IMR-90 (cell line): ENCODE measurements at regions not wholly inside any gene's neighbourhood (a gene's known extent, or its start where the extent isn't known, plus 50 kb on each side); places are given as distances from the start of the nearest gene placed in this dataset.

Experiments used
- ATAC-seq: fragments of 200-7000 bp; cut with Tn5 transposase; 2 replicates; pipeline ENCODE4 v1.9.1; 2020; ENCODE audit warnings: low read depth, mild to moderate bottlenecking, moderate library complexity
- BruUV-seq: library from RNA; stranded (reverse); fragments of 400-500 nt; replicated peaks from 2 replicates; lab custom pipeline; 2021; lab: Mats Ljungman, UMichigan
- CTCF ChIA-PET: fragments of 300-600 bp; formaldehyde crosslinking; extraction: SDS; loops from one replicate; lab custom pipeline; 2021; ENCODE audit warnings: antibody characterized with exemption; lab: Yijun Ruan, JAX
- POLR2A ChIA-PET: fragments of 300-600 bp; sonication (Branson Sonifier 250); formaldehyde crosslinking; loops from one replicate; lab custom pipeline; 2022; ENCODE audit warnings: antibody characterized with exemption; ENCODE audit not compliant: unreplicated experiment; lab: Charles Lee
- DNase-seq: peaks from one replicate; pipeline ENCODE4 v3.0.0; 2013
- H2AFZ ChIP-seq: replicated peaks from 2 replicates; pipeline ENCODE3; 2013; ENCODE audit warnings: low read length, mild to moderate bottlenecking; ENCODE audit not compliant: poor library complexity
- H2AK5ac ChIP-seq: 2 replicates; pipeline ENCODE4 v1.6.1; 2013; ENCODE audit warnings: low read depth, low read length, inconsistent platforms
- H2AK9ac ChIP-seq: replicated peaks from 2 replicates; pipeline ENCODE3; 2013; ENCODE audit warnings: mild to moderate bottlenecking, low read depth, low read length, moderate library complexity; ENCODE audit not compliant: poor library complexity
- H2BK120ac ChIP-seq: 2 replicates; pipeline ENCODE4 v1.6.1; 2013; ENCODE audit warnings: low read depth, low read length, inconsistent platforms
- H2BK15ac ChIP-seq: 3 replicates; pipeline ENCODE4 v1.6.1; 2013; ENCODE audit warnings: low read depth, low read length, inconsistent platforms
- H2BK20ac ChIP-seq: 2 replicates; pipeline ENCODE4 v1.6.1; 2013; ENCODE audit warnings: low read depth, mild to moderate bottlenecking, inconsistent platforms, low read length, moderate library complexity
- H2BK5ac ChIP-seq: 2 replicates; pipeline ENCODE4 v1.6.1; 2013; ENCODE audit warnings: mild to moderate bottlenecking, low read depth, low read length, inconsistent platforms; ENCODE audit not compliant: poor library complexity, severe bottlenecking
- H3K14ac ChIP-seq: replicated peaks from 2 replicates; pipeline ENCODE4 v1.6.1; 2013; ENCODE audit warnings: low read depth, low read length, inconsistent platforms
- H3K18ac ChIP-seq: 2 replicates; pipeline ENCODE4 v1.6.1; 2013; ENCODE audit warnings: low read depth, low read length, control low read depth
- H3K23ac ChIP-seq: 2 replicates; pipeline ENCODE4 v1.6.1; 2013; ENCODE audit warnings: low read depth, low read length, inconsistent platforms
- H3K27ac ChIP-seq: 2 replicates; pipeline ENCODE4 v1.5.1; 2013; ENCODE audit warnings: mild to moderate bottlenecking, control low read depth, low read length; ENCODE audit not compliant: insufficient read depth
- H3K27me3 ChIP-seq: 2 replicates; pipeline ENCODE4 v1.6.1; 2013; ENCODE audit warnings: low read length; ENCODE audit not compliant: control insufficient read depth, insufficient read depth
- H3K36me3 ChIP-seq: 2 replicates; pipeline ENCODE4 v1.6.1; 2013; ENCODE audit warnings: low read length, mixed read lengths; ENCODE audit not compliant: control insufficient read depth, insufficient read depth
- H3K4ac ChIP-seq: 2 replicates; pipeline ENCODE4 v1.6.1; 2013; ENCODE audit warnings: low read depth, low read length, inconsistent platforms
- H3K4me1 ChIP-seq: 2 replicates; pipeline ENCODE4 v1.6.1; 2013; ENCODE audit warnings: low read length, mixed read lengths; ENCODE audit not compliant: control insufficient read depth, insufficient read depth
- H3K4me2 ChIP-seq: 2 replicates; pipeline ENCODE4 v1.6.1; 2013; ENCODE audit warnings: low read depth, mild to moderate bottlenecking, control low read depth, low read length, moderate library complexity
- H3K4me3 ChIP-seq: 2 replicates; pipeline ENCODE4 v1.5.1; 2013; ENCODE audit warnings: low read depth, mild to moderate bottlenecking, control low read depth, low read length, moderate library complexity; ENCODE audit not compliant: insufficient read depth
- H3K56ac ChIP-seq: 2 replicates; pipeline ENCODE4 v1.6.1; 2013; ENCODE audit warnings: low read length, inconsistent platforms; ENCODE audit not compliant: insufficient read depth; ENCODE audit errors: extremely low read depth
- H3K79me1 ChIP-seq, 2 experiments: 2 replicates each; pipeline ENCODE4 v1.6.1; 2013; ENCODE audit warnings: low read length in 2 of 2, inconsistent platforms in 1 of 2, low read depth in 1 of 2
- H3K9ac ChIP-seq: 2 replicates; pipeline ENCODE4 v1.6.1; 2013; ENCODE audit warnings: low read depth, low read length, control low read depth
- H3K9me1 ChIP-seq: 2 replicates; pipeline ENCODE4 v1.6.1; 2013; ENCODE audit warnings: low read length, inconsistent platforms; ENCODE audit not compliant: insufficient read depth
- H3K9me3 ChIP-seq: 2 replicates; pipeline ENCODE4 v1.6.1; 2013; ENCODE audit warnings: low read length; ENCODE audit not compliant: control insufficient read depth, insufficient read depth
- H4K20me1 ChIP-seq: 2 replicates; pipeline ENCODE4 v1.6.1; 2013; ENCODE audit warnings: low read length, inconsistent platforms; ENCODE audit not compliant: insufficient read depth
- H4K5ac ChIP-seq: 2 replicates; pipeline ENCODE4 v1.6.1; 2013; ENCODE audit warnings: mild to moderate bottlenecking, low read depth, low read length, control low read depth
- H4K8ac ChIP-seq, 2 experiments: 2 replicates each; pipeline ENCODE4 v1.6.1; 2013; ENCODE audit warnings: low read depth in 2 of 2, low read length in 2 of 2, control low read depth in 1 of 2, inconsistent platforms in 1 of 2
- H4K91ac ChIP-seq: 2 replicates; pipeline ENCODE4 v1.6.1; 2013; ENCODE audit warnings: low read depth, low read length, inconsistent platforms; ENCODE audit not compliant: insufficient read depth
- ELK1 ChIP-seq: fragments of 150-350 bp; IDR thresholded peaks from 2 replicates; pipeline ENCODE4 v1.6.1; 2016; ENCODE audit warnings: low read depth, mild to moderate bottlenecking, low read length, moderate library complexity, borderline replicate concordance
- MXI1 ChIP-seq: IDR thresholded peaks from 2 replicates; pipeline ENCODE4 v1.6.1; 2012; ENCODE audit warnings: low read depth, mild to moderate bottlenecking, low read length, moderate library complexity, borderline replicate concordance
- POLR2A ChIP-seq: IDR thresholded peaks from 2 replicates; pipeline ENCODE4 v1.6.1; 2012; ENCODE audit warnings: mild to moderate bottlenecking, low read depth, low read length
- RAD21 ChIP-seq: IDR thresholded peaks from 2 replicates; pipeline ENCODE4 v1.6.1; 2012; ENCODE audit warnings: low read length, improper control_type of control experiment
- RCOR1 ChIP-seq: IDR thresholded peaks from 2 replicates; pipeline ENCODE4 v1.6.1; 2012; ENCODE audit warnings: mild to moderate bottlenecking, low read length, improper control_type of control experiment; ENCODE audit not compliant: insufficient replicate concordance
- RFX5 ChIP-seq: IDR thresholded peaks from 2 replicates; pipeline ENCODE4 v1.8.0; 2012; ENCODE audit warnings: low read depth, mild to moderate bottlenecking, low read length, moderate library complexity
- SMC3 ChIP-seq: fragments of 150-350 bp; IDR thresholded peaks from 2 replicates; pipeline ENCODE4 v1.6.1; 2016; ENCODE audit warnings: low read depth, mild to moderate bottlenecking, antibody characterized with exemption, low read length, moderate library complexity
- WGBS, 2 experiments: methylation state at CpG; one replicate each; pipeline versions ENCODE4 v1.1.5 to v1.1.7; 2013; ENCODE audit warnings: missing lambda C conversion rate in 2 of 2; ENCODE audit not compliant: insufficient read length in 1 of 2; ENCODE audit errors: extremely low coverage in 2 of 2; 5-methylcytosine and 5-hydroxymethylcytosine counted together
- dilution Hi-C: fragments of 300-500 bp; cut with HindIII; formaldehyde crosslinking; loops from one replicate; pipeline ENCODE4 v1.14.3; 2018; ENCODE audit warnings: low sequenced_read_pairs; ENCODE audit not compliant: unreplicated experiment
- in situ Hi-C: fragments of 300-500 bp; cut with MboI; formaldehyde crosslinking; loops from 3 replicates; pipeline ENCODE4 v1.14.3; 2019; ENCODE audit warnings: low sequenced_read_pairs, inconsistent platforms, mixed read lengths
- intact Hi-C: fragments of 100-400 bp; cut with micrococcal nuclease; formaldehyde crosslinking; loops from 2 replicates; pipeline ENCODE4 v1.10.0; 2022

GRCh38 chr6:141562851-141563763, 569.6 kb upstream of the GJE1 start (continued):
- TF ChIP-seq SMC3 (peak; percentile 79), POLR2A (peak; percentile 55; the same call in 1 of the 2 replicates), RAD21 (peak; percentile 97)

GRCh38 chr6:141562186-141562811, 570.4 kb upstream of the GJE1 start:
- Histone ChIP-seq H3K4ac (peak overlapping the region; percentile 98), H3K9ac (peak overlapping the region; percentile 52), H2AFZ (peak overlapping the region; percentile 89), H3K18ac (peak overlapping the region; percentile 89), H3K4me3 (0 out of 2 replicates have a peak overlapping the region, but pooled peaks have one; percentile 4), H2BK120ac (peak overlapping the region; percentile 99), H4K5ac (peak overlapping the region; percentile 97), H4K91ac (peak overlapping the region; percentile 98), H2BK15ac (peak overlapping the region; percentile 98), H3K79me1 (no peaks in the 10 kb centered on the region), H2AK9ac (peak overlapping the region; percentile 90), H3K4me2 (peak overlapping the region; percentile 79), H3K9me1 (peaks cover 4% of the 10 kb centered on the region), H2BK20ac (peak overlapping the region; percentile 99), H2BK5ac (peak overlapping the region; percentile 92), H3K27ac (peak overlapping the region; percentile 69), H3K56ac (peak overlapping the region; percentile 90), H2AK5ac (peak overlapping the region; percentile 96), H4K8ac (peak overlapping the region; percentile 93 to 96), H3K36me3 (no peaks in the 10 kb centered on the region), H3K14ac (peak overlapping the region; percentile 95), H3K4me1 (peaks cover 3% of the 10 kb centered on the region), H4K20me1 (no peaks in the 10 kb centered on the region), H3K9me3 (no peaks in the 10 kb centered on the region), H3K27me3 (no peaks in the 10 kb centered on the region), H3K23ac (peak overlapping the region; percentile 97)
- ATAC-seq (peak; percentile 54), DNase-seq (no peak)
- WGBS, 2 experiments = 47% methylated on average over 2 of the region's 15 CpGs; no CpG with 5 or more reads in 1 of the 2 experiments
- dilution Hi-C loops = no loop called here
- POLR2A ChIA-PET = interaction anchor here (1.0 kb wide), 1 partner anchor 1024 kb away, joined by 3 read pairs; no protein-coding TSS in a partner anchor
- in situ Hi-C loops = no loop called here
- BruUV-seq = no TSS peak
- CTCF ChIA-PET = interaction anchor here (0.6 kb wide), 6 partner anchors 32 to 1030 kb away, joined by 3 to 5 read pairs (median 4); no protein-coding TSS in a partner anchor
- intact Hi-C loops = loop anchor here (1.0 to 10.0 kb wide), 6 partner anchors 110 to 1220 kb away; no protein-coding TSS in a partner anchor
- TF ChIP-seq RFX5 (no peak), POLR2A (no peak), ELK1 (no peak), MXI1 (no peak), RCOR1 (no peak)
